ENCODE measurements at regions not wholly inside any gene's neighbourhood (a gene's known extent, or its start where the extent isn't known, plus 50 kb on each side); places are given as distances from the start of the nearest gene placed in this dataset.
"Not testable (repeated sequence)": the region's sequence is repeated elsewhere in the genome, so short reads cannot be mapped to it uniquely, and the experiment has no call there.

- TF ChIP-seq, protein P1, sequence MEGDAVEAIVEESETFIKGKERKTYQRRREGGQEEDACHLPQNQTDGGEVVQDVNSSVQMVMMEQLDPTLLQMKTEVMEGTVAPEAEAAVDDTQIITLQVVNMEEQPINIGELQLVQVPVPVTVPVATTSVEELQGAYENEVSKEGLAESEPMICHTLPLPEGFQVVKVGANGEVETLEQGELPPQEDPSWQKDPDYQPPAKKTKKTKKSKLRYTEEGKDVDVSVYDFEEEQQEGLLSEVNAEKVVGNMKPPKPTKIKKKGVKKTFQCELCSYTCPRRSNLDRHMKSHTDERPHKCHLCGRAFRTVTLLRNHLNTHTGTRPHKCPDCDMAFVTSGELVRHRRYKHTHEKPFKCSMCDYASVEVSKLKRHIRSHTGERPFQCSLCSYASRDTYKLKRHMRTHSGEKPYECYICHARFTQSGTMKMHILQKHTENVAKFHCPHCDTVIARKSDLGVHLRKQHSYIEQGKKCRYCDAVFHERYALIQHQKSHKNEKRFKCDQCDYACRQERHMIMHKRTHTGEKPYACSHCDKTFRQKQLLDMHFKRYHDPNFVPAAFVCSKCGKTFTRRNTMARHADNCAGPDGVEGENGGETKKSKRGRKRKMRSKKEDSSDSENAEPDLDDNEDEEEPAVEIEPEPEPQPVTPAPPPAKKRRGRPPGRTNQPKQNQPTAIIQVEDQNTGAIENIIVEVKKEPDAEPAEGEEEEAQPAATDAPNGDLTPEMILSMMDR (IDR thresholded peaks at IDR 0.05): no peak
- TF ChIP-seq POLR2A (IDR thresholded peaks at IDR 0.05): no peak
- Histone ChIP-seq H3K36me3 (no peaks in the 10 kb centered on the region), H3K27me3 (no peaks in the 10 kb centered on the region), H3K27ac (no peak overlapping the region), H3K4me3 (no peak overlapping the region), H3K4me1 (no peaks in the 10 kb centered on the region), H3K9me3 (no peaks in the 10 kb centered on the region)
- DNase-seq: no peak
These were observed 316.9 kb upstream of the AMOT start for GRCh38 chrX:113157496-113157895.

DNA sequence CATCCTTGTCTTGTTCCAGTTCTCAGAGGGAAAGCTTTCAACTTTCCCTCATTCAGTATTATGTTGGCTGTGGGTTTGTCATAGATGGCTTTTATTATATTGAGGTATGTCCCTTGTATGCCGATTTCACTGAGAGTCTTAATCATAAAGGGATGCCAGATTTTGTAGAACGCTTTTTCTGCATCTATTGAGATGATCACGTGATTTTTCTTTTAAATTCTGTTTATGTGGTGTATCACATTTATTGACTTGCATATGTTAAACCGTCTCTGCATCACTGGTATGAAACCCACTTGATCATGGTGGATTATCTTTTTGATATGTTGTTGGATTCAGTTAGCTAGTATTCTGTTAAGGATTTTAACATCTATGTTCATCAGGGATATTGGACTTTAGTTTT, 313.7 kb upstream of the AMOT start:
- not testable (repeated sequence) for H3K27me3 ChIP-seq, H3K4me1 ChIP-seq, DNase-seq, H3K27ac ChIP-seq, H3K4me3 ChIP-seq, H3K9me3 ChIP-seq, H3K36me3 ChIP-seq

GRCh38 chrX:113136836-113137235, 296.2 kb upstream of the AMOT start:
- Histone ChIP-seq H3K9me3 (no peaks in the 10 kb centered on the region), H3K27me3 (no peaks in the 10 kb centered on the region), H3K4me3 (no peak overlapping the region), H3K36me3 (no peaks in the 10 kb centered on the region), H3K27ac (no peak overlapping the region), H3K4me1 (no peaks in the 10 kb centered on the region)
- no peak for DNase-seq
- TF ChIP-seq, protein P1 (IDR thresholded peaks at IDR 0.05): no peak
- no peak for TF ChIP-seq POLR2A (IDR thresholded peaks at IDR 0.05)

GRCh38 chrX:113133316-113133715, 292.7 kb upstream of the AMOT start:
- TF ChIP-seq, protein P1 (IDR thresholded peaks at IDR 0.05): no peak
- TF ChIP-seq POLR2A (IDR thresholded peaks at IDR 0.05): no peak
- DNase-seq: no peak
- H3K27me3 ChIP-seq: no peaks in the 10 kb centered on the region
- H3K36me3 ChIP-seq: no peaks in the 10 kb centered on the region
- no peaks in the 10 kb centered on the region for H3K9me3 ChIP-seq
- H3K27ac ChIP-seq: no peak overlapping the region
- H3K4me3 ChIP-seq: no peak overlapping the region
- no peaks in the 10 kb centered on the region for H3K4me1 ChIP-seq

DNA sequence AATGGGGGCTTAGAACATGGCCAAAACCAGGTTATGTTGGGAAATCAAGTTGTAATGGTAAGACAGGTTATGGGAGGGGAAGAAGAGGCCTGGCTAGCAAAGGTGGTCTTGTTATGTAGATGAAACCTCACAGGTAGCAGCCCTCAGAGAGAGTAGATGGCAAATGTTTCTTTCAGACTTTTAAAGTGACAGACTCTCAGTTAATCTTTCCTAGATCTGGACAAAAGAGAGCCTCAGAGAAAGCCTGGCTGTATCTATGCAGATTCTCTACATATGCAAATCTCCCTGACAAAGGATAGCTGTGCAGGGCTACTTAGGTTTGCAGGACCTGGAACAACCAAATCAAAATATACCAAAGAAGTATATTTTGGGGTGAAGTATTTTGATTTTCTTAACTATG, 284.1 kb upstream of the AMOT start:
- H3K36me3 ChIP-seq: no peaks in the 10 kb centered on the region
- TF ChIP-seq, protein P1 (IDR thresholded peaks at IDR 0.05): no peak
- no peak for TF ChIP-seq POLR2A (IDR thresholded peaks at IDR 0.05)
- no peak for DNase-seq
- H3K27ac ChIP-seq: no peak overlapping the region
- no peak overlapping the region for H3K4me3 ChIP-seq
- no peaks in the 10 kb centered on the region for H3K9me3 ChIP-seq
- H3K4me1 ChIP-seq: no peaks in the 10 kb centered on the region
- H3K27me3 ChIP-seq: no peaks in the 10 kb centered on the region

DNA sequence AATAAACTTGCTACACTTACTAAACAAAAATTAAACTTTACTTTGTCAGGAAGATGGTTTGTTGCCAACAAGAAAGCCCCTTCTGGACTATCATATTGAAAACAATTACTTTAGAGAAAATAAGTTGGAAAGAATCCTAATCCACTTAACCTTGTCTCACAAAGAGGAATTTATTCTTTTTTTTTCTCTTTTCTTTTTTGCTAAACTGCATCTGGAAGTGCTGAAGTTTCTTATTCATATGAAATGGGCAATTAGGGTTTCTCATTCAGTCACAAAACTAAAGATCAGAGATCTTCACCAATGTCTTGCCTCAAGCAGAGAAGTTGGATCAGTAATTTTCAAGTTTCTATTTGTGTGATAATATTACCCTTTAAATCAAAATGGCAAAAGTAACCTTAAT, 234.9 kb upstream of the AMOT start:
- no peak overlapping the region for H3K4me3 ChIP-seq
- TF ChIP-seq POLR2A (IDR thresholded peaks at IDR 0.05): no peak
- TF ChIP-seq, protein P1 (IDR thresholded peaks at IDR 0.05): no peak
- no peaks in the 10 kb centered on the region for H3K9me3 ChIP-seq
- no peak overlapping the region for H3K27ac ChIP-seq
- no peaks in the 10 kb centered on the region for H3K36me3 ChIP-seq
- no peak for DNase-seq
- no peaks in the 10 kb centered on the region for H3K4me1 ChIP-seq
- H3K27me3 ChIP-seq: no peaks in the 10 kb centered on the region
